ENCODE measurements at regions not wholly inside any gene's neighbourhood (a gene's known extent, or its start where the extent isn't known, plus 50 kb on each side); places are given as distances from the start of the nearest gene placed in this dataset.

DNA sequence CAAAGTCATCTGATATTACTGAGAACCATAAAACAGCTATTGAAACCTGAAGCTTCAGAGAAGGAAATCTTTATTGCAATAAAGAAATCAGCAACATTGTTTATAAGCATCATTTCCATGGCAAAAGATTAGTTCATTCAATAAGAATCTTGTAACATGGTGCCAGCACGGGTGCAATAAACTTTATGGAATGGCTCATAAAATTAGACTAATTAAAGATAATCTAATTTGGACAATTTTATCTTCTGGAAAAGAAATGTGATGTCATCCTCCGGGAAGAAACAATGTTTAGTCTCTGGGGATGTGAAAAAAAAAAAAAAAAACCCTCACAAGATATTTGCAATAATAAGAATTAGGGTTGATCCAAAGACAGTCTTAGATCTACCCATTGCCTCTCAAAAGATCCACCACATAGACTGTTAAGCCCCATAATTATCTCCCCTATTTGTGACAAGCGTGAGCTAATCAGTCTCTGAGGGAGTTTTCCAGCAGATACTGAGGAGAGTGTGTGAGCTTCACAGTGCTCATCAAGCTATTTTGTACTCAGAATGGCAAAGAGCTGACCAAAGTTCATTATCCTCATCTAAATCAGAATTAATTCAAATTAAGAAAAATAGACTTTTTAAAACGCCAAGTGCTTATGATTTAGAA lies 297.0 kb upstream of the EDNRB start:
- TF ChIP-seq, protein P1, sequence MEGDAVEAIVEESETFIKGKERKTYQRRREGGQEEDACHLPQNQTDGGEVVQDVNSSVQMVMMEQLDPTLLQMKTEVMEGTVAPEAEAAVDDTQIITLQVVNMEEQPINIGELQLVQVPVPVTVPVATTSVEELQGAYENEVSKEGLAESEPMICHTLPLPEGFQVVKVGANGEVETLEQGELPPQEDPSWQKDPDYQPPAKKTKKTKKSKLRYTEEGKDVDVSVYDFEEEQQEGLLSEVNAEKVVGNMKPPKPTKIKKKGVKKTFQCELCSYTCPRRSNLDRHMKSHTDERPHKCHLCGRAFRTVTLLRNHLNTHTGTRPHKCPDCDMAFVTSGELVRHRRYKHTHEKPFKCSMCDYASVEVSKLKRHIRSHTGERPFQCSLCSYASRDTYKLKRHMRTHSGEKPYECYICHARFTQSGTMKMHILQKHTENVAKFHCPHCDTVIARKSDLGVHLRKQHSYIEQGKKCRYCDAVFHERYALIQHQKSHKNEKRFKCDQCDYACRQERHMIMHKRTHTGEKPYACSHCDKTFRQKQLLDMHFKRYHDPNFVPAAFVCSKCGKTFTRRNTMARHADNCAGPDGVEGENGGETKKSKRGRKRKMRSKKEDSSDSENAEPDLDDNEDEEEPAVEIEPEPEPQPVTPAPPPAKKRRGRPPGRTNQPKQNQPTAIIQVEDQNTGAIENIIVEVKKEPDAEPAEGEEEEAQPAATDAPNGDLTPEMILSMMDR (IDR thresholded peaks at IDR 0.05; ENCODE audit: low read length), result no peak
- TF ChIP-seq EZH2 (IDR thresholded peaks at IDR 0.05; ENCODE audit: borderline replicate concordance, low read length), result no peak

All from OCI-LY1 (cell line).